ENCODE measurements at regions not wholly inside any gene's neighbourhood (a gene's known extent, or its start where the extent isn't known, plus 50 kb on each side); places are given as distances from the start of the nearest gene placed in this dataset.

DNA sequence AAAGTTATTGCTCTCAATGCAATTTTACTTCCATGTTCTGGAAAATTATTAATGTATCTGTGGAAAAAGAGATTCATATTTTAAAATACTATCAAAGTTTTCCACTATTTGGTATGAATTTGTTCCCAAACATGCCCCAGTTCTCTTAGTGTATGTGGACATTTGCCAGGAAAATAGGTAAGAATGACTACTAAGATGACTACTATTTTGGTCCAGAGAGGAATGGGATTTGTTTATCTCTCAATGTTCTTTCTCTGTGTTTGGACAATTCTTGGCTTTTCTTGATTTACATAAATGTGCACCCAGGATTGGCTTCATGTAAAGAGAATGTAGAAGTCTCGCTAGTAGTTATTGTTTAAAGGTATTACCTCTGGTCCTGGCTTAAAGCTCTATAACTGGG, 60.3 kb upstream of the POT1 start:
- TF ChIP-seq EZH2 (IDR thresholded peaks at IDR 0.05; ENCODE audit: insufficient read depth, poor library complexity, severe bottlenecking) (no peak), EZH2phosphoT487 (IDR thresholded peaks at IDR 0.05; ENCODE audit: insufficient read depth, low read depth) (no peak)
